ELR (cell line): ENCODE measurements at regions not wholly inside any gene's neighbourhood (a gene's known extent, or its start where the extent isn't known, plus 50 kb on each side); places are given as distances from the start of the nearest gene placed in this dataset.
"Not testable (repeated sequence)": the region's sequence is repeated elsewhere in the genome, so short reads cannot be mapped to it uniquely, and the experiment has no call there.

ENCODE experiments used
- DNase-seq: peaks from one replicate; pipeline ENCODE4 v3.0.0-alpha.2; 2015; ENCODE audit warnings: low read depth

DNA sequence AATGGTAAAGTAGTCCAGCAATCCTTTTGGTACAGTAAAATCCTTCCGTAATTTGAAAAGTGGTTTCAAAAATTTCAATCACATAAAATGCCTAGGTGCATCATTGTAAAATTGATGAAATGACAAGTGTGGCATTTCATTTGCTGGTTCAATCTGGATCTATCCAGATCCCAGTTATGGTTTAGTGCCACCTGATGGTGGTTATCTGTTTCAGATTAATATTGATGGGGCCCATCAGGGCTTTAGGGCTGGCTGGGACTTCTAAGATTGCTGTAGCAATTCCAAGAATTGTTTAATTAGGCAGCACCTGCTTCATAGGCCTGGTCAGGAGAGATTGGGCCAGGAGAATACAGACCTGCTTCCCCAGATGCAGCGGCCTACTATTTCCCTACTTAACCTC is 55.5 kb upstream of the PIK3C3 start:
- peak; percentile 39 for DNase-seq

DNA sequence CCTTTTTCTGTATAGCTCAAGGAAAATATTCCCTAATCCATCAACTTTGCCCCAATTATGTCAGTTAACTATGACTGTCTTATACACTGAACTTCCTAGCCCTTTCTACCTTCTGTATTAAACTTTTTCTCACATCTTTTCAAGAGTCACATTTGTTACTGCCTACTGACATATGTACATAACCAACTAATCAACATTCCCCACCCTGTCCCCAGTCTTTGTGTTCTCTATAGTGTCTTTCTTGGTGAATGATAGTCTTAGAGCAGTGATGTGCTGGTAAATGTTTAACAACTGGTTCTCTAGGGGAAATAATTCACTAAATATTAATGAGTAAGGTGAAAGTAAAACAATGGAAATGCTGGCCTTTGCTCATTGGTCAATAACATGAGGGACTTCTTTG is 61.6 kb upstream of the PIK3C3 start:
- no peak for DNase-seq

DNA sequence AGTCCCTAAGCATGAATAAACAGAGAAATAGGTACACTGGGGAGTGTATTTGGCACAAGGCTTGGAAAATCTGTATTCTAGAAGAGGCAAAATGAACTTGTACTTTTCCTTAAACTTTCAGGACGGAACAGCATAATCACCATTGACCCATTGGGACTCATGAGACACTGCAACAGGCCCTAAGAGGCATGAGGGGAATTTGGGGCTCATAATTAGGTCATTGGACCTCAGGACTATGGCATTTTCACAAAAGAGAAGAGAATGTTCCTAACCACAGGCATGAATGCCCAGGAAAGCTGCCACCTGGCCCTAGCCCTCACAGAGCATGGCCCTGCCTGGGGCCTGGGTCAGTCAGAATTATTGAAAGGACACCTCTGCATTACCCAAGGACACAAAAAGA is 67.9 kb upstream of the PIK3C3 start:
- DNase-seq, result no peak

DNA sequence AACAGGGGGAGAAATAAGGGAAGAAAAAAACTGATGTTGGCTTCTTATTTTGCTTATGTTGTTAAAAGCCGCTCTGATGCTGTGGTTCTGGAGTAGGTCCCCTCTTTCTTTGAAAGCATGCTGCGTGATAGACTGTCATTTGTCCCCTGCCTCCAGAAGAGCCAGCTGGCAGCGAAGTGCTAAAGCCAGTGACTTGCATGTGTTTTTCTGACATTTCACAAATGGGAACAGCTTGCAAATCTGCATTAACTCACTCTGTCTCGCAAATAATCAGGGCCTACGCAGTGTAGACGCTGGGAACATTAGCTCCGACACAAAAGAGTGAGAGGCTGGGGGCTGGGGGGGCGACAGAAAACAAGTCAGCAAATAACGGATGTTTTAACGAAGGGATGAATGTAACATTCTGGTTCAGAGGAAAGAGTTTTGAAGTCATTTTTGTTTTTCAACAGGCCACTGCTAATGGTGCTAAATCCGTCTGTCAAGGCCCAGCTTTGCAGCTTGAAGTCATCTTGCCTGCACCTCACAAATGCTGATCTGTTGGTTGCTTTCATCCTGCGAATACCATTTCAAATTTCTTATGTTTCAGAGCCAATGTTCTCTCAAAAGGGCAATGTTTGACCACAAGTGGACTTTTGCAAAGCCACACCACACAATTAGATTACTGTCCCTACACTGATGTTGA is 68.8 kb upstream of the PIK3C3 start:
- DNase-seq, result no peak

DNA sequence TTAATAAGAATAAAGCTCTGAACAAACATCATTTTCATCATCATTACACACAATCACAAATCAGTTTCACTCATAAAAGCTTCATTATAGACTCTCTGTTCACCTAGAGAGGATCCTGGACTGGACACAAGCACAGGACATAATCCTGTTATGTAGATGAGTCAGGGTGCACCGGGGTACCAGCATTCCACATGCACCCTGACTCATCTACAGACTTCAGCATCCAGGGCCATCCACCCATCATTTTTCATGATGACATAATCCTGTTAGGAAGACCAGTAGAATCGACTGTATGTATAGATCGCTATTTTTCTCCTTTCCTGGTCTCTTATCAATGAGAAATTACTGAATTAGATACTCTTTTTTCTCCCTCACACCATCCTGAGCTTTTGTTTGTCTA is 73.7 kb upstream of the PIK3C3 start:
- peak; percentile 89 for DNase-seq

DNA sequence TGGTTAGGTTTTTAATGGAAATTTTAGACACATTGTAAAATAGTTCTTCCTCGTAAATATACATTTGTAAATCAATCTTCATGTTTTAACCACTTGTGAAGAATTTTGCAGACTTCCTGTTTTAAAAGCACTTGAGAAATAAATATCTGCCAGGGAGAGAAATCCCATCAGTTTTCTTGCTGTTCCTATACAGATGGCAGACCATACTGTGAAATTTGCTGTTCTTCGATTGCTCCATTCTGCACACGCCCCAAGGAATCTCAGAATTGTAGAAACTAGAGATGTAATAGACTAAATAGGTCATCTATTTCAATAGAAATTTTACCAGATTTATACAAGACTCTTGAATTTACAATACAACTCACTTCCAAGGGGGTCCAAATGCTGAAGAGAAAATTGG is 75.8 kb upstream of the PIK3C3 start:
- DNase-seq, result no peak

DNA sequence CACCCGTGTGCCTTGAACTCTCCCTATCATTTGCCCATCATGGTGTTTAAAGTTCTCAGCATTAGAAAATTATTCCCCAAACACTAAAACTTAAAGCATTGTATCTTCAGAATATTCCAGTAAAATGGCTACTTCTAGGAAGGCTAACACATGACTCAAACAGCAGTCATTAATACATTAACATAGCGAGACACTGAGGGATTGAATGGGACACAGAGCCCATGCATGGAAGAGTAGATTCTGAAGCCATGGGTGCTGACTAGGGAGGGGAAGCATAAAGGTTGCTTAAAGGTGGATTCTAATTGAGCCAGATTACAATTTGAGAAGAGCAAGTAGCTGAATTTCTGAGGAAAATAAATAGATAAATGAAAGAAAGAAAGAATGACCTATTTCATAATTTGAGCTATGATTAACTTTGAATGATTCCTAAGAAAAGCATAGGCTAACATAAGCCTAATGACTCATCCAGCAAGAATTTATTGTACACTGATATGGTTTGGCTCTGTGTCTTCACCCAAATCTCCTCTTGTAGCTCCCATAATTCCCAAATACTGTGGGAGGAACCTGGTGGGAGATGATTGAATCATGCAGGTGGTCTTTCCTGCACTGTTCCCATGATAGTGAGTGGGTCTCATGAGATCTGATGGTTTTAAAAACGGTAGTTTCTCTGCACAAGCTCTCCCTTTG is 79.8 kb upstream of the PIK3C3 start:
- peak; percentile 86 for DNase-seq

DNA sequence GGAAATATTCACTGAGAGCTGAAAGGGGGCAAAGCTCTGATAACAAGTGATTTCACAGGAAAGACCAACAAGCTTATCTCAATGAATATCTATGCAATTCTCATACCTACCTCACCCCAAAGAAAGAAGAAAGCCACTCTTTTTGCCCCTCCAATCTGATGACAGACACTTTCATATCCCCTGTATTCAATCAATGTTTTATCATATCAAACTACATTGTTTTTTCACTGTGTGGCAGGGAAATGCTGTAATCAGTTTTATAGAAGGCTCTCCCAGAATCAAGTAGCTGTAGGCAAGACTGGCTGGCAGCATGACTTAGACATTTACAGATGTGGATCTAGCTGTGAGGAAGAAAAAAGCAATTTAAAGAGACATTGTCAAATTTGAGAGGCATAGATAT is 81.3 kb upstream of the PIK3C3 start:
- no peak for DNase-seq

DNA sequence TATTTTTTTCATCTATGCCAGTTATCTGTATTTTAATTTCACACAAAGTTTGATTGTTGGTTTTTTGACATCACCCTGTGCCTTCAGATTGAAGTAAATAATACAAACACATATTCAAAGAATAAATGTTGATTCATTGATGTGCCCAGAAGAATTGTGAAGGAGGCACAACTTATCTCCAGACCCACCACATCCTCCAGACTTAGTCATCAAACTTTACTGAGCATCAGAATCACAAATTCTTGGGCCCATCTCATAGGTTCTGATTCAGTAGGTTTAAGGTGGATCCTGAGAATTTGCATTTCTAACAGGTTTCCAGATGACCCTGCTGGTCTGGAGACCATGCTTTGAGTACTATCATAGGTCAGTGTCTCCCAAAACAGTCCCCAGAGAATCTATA is 82.8 kb upstream of the PIK3C3 start:
- DNase-seq, result peak; percentile 51

DNA sequence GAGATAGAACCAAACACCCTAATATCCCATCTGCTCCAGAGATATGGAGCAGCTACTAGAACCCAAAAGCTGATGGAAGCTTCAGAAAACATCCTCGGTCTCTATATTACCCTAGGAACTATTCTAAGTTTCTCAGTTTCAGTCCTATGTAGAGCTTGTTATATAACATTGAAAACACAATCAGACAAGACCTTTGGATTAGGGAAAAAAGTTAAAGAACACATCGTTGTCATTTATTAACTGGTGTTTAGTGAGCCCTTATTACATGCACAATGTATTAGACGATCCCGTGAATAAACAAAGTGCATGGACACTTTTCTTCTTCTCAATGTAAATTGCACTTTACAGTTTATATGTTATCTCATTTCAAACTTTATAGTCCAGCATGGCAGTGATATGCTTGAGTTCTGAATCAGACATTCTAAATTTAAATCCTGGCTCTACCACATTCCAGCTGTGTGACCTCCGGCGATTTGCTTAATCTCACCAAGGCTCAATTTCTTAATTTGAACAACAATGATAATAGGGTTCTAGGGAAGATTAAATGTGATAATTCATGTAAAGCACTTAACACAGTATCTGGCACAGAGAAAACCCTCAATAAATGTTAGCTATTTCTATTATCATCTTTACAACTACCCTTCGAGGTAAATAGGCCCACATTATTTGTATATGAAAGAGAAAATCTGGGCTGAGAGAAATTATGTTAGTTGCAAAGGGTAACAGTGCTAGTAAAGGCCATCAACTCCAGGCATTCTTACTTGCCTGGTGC is 83.6 kb upstream of the PIK3C3 start:
- peak; percentile 38 for DNase-seq

DNA sequence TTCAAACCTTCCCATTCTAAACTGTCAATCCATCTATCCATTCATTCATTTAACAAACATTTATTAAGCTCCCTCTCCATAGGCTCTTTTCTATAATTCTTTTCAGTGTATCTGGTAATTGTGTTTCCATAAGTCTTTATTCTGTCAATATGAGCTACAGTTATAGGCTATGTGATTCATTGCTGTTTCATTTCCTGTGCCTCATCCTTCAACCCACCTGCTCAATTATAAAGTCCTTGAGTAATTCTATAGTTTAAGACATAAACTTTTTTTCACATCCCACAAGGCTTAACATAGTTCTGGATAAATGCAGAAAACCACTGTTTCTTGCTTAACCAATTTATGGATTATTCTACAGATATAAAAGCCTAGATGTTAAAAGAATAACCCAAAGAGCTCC is 84.2 kb upstream of the PIK3C3 start:
- peak; percentile 85 for DNase-seq

DNA sequence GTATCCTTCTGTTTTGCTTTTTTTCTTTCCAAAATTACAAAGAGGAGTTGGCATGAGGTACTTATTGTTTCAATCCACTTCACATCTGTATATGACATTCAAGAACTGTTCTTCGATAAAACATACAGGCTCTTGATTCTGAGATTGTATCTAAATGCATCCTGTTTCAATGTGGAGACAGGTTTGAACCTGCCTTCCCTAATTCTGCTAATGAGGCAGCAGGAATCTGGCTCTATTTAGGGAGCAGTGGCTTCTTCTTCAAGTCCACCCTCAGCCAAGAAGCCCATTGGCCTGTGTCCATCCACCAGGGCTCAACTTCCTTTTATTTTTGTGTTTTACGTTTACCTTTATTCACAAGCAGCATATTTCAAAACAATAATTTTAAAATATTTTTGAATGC is 84.8 kb upstream of the PIK3C3 start:
- DNase-seq, result no peak

DNA sequence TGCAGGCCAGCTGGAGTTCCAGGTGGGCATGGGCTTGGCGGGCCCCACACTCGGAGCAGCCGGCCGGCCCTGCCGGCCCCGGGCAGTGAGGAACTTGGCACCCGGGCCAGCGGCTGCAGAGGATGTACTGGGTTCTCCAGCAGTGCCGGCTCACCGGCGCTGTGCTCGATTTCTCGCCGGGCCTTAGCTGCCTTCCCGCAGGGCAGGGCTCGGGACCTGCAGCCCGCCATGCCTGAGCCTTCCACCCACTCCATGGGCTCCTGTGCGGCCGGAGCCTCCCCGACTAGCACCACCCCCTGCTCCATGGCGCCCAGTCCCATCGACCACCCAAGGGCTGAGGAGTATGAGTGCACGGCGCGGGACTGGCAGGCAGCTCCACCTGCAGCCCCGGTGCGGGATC is 89.2 kb upstream of the PIK3C3 start:
- not testable (repeated sequence) for DNase-seq

DNA sequence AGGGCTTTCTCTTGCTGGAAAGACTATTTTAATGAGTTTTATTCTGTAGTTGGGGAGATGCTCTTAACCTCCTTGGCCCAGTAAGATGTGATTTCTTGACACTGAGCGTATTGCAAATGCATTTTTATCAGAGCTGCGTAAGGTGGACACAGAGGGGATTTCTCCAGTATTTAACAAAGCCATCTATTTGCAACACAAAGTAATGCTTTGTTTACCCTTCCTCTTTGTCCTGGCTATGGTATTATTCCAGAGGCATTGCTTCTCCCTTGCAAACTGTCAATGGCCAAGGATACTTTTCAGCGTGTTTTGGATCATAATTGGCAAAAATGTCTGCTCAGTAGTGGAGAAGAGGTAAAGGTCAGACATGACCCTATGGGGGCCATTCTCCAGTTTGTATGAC is 90.8 kb upstream of the PIK3C3 start:
- no peak for DNase-seq

DNA sequence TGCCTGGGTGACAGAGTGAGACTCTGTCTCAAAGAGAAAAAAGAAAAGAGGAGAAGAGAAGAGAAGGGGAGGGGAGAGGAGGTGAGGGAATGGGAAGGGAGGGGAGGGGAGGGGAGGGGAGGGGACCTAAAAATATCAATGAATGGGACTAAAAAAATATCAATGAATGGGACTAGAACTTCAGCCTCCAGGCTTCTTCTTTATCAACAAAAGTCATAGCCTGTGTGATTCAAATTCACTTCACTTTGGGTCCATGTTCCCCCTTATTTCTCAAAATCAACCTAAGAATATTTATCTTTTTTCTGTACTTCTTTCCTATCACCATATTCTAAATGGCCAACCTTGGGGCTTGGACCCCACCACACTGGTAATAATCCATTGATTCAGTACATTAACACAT is 92.1 kb upstream of the PIK3C3 start:
- no peak for DNase-seq

DNA sequence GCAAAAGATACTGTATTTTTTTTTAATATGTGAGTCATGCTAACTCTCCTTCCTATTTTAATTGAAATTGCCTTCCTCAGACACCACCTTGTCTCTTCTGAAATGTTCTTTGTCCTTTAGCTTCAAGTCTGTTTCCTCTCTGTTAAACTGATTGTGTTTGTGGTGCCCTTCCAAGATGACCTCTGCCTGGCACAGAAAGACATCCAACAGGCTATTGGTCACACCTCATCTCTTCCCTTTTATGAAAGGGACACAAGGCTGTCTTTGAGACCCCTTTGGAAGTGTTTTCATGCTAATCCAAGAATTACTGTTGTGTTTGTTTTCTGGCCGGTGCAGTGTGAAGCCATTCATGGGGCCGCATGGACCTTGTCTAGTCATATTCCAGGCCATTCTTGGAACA is 94.0 kb upstream of the PIK3C3 start:
- no peak for DNase-seq

DNA sequence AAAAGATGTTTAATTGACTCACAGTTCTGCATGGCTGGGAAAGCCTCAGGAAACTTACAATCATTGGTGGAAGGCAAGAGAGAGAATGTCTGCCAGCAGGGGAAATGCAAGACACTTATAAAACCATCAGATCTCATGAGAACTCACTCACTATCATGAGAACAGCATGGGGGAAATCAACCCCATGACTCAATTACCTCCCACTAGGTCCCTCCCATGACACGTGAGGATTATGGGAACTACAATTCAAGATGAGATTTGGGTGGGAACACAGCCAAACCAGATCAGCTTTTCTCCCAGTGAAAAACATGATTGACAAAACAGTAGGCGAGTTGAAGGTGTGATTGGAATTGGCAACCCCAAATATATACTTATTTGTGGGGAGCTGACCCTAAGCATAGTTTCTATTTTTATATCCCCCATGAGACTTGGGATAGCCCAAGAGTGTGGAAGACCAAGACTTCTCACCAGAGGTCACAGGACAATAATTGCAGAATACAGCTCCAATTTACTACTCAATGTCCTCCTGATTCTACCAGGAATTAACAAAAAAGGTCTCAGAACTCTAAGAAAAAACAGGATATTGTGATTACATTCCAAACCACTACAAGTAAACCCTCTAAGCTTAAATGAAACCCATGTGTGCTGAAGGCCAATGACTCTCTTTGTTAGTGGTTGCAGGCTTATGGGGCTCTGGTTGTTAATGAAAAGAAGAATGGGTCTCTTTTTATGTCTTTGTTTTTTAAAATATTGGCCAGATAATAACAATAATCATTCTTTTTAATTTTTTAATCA is 96.1 kb upstream of the PIK3C3 start:
- no peak for DNase-seq

DNA sequence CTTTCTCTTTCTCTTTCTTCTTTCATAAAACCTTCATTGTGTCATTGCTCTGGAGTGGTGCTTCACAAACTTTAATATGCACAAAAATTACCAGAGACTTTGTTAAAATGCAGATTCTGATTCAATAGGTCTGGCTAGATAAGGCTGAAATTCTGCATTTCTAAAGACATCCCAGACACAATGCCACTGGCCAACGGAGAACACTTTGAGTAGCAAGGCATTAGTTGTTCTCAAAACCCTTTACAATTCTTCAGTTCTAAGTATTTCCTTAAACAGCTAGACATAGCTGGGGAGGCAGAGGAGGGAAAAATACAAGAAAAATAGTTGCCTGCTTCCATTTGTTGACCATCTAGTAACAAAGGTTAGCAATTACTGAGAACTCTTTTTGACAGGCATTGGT is 101.8 kb upstream of the PIK3C3 start:
- no peak for DNase-seq

DNA sequence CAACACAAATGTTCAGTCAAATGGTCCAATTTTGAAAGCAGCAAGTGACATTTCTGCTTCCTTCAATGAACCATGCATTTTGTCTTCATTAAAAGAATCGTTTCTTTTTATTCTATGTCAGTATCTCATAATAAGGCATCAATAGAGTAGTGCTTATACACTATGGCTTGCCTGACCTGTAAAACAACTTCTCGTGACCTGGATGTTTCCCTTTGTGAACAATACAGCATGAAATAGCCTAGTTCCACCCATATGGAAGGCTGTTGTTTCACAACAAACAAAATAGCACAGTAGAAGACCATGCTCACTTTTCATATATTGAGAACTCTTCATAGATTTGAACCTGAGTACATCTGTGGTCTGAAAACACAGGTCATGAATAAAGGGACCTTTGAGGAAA is 104.3 kb upstream of the PIK3C3 start:
- no peak for DNase-seq

DNA sequence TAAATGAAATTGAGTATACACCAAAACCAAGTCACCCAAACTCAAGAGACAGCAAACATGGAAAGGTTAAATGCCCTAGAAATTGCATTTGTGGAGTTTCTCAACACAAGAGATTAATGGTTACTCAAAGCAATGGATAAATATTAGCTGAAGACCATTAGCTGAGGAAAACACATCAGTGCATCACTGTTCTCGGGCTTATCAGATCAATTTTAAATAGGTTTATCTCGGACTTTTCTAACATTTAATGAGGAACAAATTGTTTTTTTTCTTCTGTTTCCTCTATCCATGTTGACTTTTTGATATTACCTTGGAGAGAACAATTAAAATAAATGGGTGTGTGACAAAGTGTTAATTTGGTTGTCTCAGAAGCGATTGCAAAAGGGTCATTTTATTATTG is 105.4 kb upstream of the PIK3C3 start:
- no peak for DNase-seq

DNA sequence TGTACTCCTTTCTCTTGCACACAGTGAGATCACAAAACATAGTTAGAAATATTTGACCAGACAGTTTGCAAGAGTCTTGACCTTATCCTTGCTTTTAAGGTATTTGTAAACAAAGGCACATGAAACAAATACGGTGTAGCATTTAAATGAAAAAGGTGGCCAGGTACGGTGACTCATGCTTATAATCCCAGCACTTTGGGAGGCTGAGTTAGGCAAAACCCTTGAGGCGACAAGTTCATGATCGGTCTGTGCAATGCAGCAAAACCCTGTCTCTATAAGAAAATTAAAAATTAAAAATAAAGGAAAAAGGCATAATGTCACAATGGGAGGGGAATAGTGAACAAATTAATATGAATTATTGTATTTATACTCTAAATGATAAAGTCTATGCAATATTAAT is 109.5 kb upstream of the PIK3C3 start:
- no peak for DNase-seq

DNA sequence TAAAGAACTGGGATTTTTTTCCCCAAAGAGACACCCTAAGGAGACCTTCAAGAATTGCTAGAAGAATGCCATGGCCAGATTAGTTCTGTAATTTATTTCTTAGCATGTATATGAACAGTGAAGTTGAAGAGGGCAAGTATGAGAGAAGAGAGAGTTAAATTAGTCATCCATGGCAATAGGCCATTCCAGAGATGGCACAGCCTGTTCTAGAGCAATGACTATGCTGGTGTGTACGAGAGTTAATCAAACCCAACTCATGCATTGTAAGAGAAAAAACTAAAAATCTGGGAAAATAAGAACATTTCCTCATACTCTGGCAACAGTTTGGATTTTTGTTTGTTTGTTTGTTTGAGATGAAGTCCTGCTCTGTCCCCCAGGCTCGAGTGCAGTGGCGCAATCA is 112.1 kb upstream of the PIK3C3 start:
- peak; percentile 27 for DNase-seq
